MG63 (cell line): ENCODE measurements at regions not wholly inside any gene's neighbourhood (a gene's known extent, or its start where the extent isn't known, plus 50 kb on each side); places are given as distances from the start of the nearest gene placed in this dataset.
"Not testable (repeated sequence)": the region's sequence is repeated elsewhere in the genome, so short reads cannot be mapped to it uniquely, and the experiment has no call there.

Experiments used
- DNase-seq: peaks from one replicate; pipeline ENCODE4 v3.0.0-alpha.2; 2020
- H3K27me3 ChIP-seq: fragments of 250-450 bp; sonication (Bioruptor Pico); 2 replicates; pipeline ENCODE4 v1.5.1; 2020; ENCODE audit warnings: mild to moderate bottlenecking, moderate library complexity
- H3K36me3 ChIP-seq: fragments of 250-450 bp; sonication (Bioruptor Pico); 2 replicates; pipeline ENCODE4 v1.5.1; 2020; ENCODE audit warnings: mild to moderate bottlenecking, moderate library complexity
- H3K4me3 ChIP-seq: fragments of 250-450 bp; sonication (Bioruptor Pico); 2 replicates; pipeline ENCODE4 v1.5.1; 2020; ENCODE audit warnings: mild to moderate bottlenecking, moderate library complexity
- H3K9me3 ChIP-seq: fragments of 250-450 bp; sonication (Bioruptor Pico); 2 replicates; pipeline ENCODE4 v1.5.1; 2020; ENCODE audit warnings: mild to moderate bottlenecking, moderate library complexity

DNA sequence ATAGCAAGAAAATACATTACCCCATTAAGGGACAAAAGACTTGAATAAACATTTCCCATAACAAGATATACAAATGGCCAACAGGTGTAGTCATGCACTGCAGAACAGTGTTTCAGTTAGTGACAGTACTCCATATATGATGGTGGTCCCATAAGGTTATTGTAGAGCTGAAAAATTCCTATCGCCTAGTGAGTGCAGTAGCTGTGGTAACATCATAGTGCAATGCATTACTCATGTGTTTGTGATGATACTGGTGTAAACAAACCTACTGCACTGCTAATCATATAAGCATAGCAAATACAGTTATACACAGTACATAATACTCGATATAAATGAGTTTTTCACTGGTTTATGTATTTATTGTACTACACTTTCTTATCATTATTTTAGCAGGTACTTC lies 168.7 kb downstream of the C12orf75 start:
- Histone ChIP-seq H3K9me3 (peaks cover 3% of the 10 kb centered on the region; the same call in 1 of the 2 replicates), H3K36me3 (no peaks in the 10 kb centered on the region), H3K4me3 (no peak overlapping the region), H3K27me3 (no peaks in the 10 kb centered on the region)
- DNase-seq: no peak

DNA sequence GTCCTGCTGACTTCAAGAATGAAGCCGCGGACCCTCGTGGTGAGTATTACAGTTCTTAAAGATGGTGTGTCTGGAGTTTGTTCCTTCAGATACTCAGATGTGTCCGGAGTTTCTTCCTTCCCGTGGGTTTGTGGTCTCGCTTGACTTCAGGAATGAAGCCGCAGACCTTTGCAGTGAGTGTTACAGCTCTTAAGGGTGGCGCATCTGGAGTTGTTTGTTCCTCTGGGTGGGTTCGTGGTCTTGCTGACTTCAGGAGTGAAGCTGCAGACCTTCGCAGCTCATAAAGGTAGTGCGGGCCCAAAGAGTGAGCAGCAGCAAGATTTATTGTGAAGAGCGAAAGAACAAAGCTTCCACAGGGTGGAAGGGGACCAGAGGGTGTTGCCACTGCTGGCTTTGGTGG lies 170.2 kb downstream of the C12orf75 start:
- not testable (repeated sequence) for H3K36me3 ChIP-seq, H3K27me3 ChIP-seq, DNase-seq, H3K9me3 ChIP-seq, H3K4me3 ChIP-seq

DNA sequence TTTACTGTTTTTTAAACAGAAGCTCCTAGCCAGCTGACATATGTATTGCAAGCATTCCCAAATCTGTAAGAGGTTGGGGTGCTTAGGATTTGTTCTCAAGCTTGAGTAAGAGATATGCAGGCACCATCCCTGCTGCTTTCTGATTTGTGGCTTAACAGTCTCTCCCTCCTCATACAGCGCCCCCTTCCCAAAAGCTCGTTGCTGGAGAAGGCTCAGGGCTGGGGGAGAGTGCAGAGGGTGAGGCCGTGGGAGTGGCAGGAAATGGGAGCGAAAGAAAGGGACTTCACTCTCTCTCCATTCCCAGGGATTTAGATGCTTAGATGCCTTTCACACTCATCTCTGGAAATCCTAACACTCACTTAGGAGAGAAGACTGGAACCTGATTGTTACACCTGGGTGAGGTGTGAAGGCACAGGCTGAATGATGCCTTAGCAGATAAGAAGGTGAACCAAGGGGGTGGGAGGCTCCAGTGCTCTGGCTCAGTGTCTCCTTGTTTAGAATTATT lies 172.0 kb downstream of the C12orf75 start:
- Histone ChIP-seq H3K27me3 (no peaks in the 10 kb centered on the region), H3K36me3 (no peaks in the 10 kb centered on the region), H3K4me3 (no peak overlapping the region), H3K9me3 (peaks cover 3% of the 10 kb centered on the region; the same call in 1 of the 2 replicates)
- DNase-seq: no peak

DNA sequence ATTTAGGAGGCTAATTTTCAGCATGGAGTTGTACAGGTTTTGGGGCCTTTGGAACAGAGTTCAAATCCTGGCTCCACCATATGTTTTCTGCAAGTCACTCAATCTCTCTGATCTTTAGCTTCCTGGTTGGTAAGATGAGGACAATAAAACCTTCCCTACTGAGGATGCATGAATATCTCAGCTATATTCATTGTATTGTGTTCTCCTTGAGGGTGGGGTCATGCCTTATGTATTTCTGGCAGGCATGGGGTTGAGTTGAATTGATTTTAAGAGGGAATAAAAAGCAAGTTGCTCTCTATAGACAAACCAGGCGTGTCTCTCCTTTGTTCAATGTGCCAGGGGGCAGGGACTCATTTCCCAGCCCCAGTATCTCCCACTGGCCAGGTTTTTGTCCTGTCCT lies 173.1 kb downstream of the C12orf75 start:
- no peaks in the 10 kb centered on the region for H3K36me3 ChIP-seq
- H3K9me3 ChIP-seq: no peaks in the 10 kb centered on the region
- no peak for DNase-seq
- no peaks in the 10 kb centered on the region for H3K27me3 ChIP-seq
- H3K4me3 ChIP-seq: no peak overlapping the region

DNA sequence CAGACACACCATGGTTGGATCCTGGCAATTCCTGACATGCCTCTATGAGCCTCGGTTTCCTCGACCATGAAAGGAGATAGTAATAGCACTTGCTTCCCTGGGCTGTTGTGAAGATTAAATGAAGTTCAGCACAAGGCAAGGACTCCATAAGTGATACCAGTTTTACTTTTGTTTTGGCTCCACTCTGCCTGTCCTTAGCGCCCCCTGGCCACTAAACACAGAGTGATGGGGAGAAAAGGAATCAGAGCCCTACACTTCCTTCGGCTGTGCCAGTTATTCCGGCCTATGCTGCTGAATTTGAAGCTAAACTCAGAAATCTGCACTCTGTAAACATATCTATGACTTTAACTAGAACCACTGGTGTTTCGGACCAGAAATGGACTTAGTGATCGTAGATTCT lies 173.8 kb downstream of the C12orf75 start:
- Histone ChIP-seq H3K27me3 (no peaks in the 10 kb centered on the region), H3K4me3 (no peak overlapping the region), H3K9me3 (no peaks in the 10 kb centered on the region), H3K36me3 (no peaks in the 10 kb centered on the region)
- DNase-seq: no peak

DNA sequence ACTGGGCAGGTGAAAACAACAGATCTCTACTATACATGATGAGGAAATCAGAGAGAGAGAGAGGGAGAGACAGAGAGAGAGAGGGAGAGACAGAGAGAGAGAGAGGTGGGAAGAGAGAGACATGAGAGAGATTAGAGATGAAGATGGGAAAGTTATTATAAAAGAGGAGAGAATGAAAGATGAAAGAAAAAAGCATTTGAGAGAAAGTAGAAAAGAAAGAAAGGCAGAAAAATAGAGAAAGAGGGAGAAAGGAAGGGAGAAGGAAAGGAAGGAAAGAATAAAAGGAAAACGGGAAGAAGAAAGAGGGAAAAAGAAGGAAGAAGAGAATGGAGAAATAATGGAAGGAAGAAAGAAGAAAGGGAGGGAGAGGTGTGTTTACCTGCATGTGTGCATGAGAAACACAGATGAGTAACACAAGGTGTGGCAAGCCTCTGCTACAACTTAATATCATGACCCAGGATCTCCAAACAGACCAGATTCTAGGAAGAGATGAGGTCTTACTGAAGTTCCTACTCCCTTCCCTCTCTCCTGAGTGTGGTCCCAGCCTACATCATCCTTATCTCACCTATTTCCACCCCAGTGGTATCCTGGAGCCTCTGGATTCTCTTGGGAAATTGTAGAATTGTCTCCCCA lies 176.3 kb downstream of the C12orf75 start:
- no peak overlapping the region for H3K4me3 ChIP-seq
- H3K27me3 ChIP-seq: no peaks in the 10 kb centered on the region
- DNase-seq: no peak
- H3K9me3 ChIP-seq: no peaks in the 10 kb centered on the region
- no peaks in the 10 kb centered on the region for H3K36me3 ChIP-seq

DNA sequence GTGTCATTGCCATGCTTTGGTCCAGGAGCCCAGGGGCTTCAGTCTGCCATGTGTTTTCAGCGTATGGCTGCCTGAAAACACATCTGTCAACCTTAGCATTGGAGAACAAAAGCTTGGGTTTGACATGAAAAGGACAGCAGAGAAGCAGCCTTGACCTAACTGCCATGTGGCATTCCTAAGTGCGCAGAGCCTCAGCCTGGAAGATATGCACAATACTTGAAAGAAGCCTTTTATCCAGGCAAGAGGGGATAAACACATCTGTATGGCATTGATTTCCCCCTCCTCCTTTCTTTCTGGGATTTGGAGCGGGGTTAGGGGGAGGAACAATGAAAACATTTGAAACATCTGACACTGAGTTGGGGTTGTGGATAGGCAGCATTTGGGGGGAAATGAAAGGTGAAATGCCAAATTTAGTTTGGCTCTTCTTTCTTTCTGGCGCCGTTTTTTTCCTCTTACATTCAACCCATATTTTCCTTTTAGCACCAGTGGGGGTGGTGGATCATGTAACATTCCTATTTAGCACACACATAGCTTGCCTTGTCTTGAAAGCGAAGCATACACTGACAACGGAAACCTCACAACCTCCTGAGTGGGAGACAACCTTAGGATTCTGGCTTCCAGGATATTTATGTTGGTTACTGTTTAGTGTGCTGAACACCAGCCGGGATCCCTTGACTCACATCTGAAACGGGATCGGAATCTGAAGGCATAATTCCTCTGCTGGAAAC lies 177.0 kb downstream of the C12orf75 start:
- H3K4me3 ChIP-seq: no peak overlapping the region
- no peaks in the 10 kb centered on the region for H3K27me3 ChIP-seq
- DNase-seq: no peak
- no peaks in the 10 kb centered on the region for H3K9me3 ChIP-seq
- H3K36me3 ChIP-seq: no peaks in the 10 kb centered on the region

DNA sequence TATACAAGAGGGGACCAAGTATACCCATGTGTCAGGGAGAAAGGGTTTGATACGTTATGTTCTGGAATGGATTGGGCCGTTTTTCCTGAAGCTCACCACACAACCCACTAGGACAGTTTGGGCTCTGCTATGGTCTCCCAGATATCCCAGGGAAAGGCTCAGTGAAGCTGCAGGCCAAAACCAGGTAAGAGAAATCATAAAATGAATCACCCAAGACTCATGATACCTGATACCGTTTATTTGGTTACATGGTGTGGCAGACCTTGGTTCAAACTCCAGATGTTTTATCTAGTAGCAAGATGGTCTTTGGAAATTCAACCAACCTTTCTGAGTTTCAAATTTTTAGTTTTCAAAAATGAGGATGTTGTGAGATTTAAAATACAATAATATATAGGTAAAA lies 177.6 kb downstream of the C12orf75 start:
- DNase-seq: no peak
- Histone ChIP-seq H3K4me3 (no peak overlapping the region), H3K9me3 (no peaks in the 10 kb centered on the region), H3K36me3 (no peaks in the 10 kb centered on the region), H3K27me3 (no peaks in the 10 kb centered on the region)

DNA sequence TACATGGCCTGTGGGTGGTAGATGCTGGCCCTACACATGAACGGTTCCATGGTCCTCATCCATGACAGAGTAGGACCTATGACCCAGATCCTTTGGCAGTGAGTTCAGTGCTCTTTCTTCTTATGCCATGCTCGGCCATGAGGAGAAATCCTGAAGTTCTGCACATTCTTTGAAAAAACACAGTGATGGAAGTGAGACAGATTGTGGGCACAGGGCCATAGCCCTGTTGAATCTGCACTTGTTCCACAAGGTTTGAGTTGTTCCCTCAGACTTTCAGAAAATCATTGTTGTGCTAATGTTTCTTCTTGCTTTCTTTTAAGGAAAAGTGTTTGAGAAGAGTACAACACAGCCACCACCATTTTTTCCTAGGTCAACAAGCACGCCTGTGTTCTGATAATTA lies 180.0 kb downstream of the C12orf75 start:
- Histone ChIP-seq H3K4me3 (no peak overlapping the region), H3K36me3 (no peaks in the 10 kb centered on the region), H3K27me3 (no peaks in the 10 kb centered on the region), H3K9me3 (no peaks in the 10 kb centered on the region)
- DNase-seq: no peak

DNA sequence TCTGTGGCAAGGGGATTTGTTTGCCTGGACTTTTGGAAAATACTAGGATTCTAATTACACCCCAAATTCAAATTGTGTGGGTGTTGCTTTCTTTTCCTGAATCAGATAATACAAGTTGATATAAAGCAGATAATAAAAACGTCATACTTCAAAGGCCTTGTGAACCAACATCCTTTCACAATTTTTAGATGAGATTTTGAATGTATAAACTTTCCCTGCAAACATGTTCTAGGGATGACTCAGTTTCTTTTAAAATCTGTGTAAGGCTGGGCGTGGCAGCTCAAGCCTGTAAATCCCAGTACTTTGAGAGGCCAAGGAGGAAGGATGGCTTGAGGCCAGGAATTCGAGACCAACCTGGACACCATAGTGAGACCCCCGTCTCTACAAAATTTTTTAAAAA lies 182.4 kb downstream of the C12orf75 start:
- not testable (repeated sequence) for H3K27me3 ChIP-seq, H3K36me3 ChIP-seq, H3K9me3 ChIP-seq, DNase-seq, H3K4me3 ChIP-seq

DNA sequence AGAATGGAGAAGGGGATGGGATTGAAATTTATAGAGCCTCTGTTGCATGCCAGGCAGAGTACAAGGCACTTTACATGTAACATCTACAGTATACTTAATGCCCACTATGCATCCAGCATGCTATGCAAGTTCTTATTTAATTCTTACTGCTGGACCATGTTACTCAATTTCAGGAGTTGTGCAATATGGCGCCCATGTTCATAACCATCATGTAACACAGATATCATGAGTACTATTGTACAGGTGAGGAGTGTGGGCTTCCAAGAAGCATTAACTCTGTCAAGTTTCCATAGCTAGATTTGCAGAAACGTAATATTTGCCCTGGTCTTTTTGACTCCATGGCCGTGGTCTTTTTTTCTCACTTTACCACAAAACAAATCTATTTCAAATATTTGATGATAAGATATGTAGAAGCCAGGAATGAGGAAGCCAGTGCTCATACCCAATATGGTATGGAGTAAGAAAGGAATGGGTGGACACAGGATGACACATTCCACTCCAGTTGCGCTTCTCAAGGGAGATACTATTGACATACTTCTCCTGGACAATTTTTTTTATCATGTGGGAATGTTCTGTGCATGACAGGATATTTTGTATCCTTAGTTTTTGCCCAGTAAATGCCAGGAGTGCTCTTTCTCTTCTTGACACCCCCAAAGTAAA lies 191.8 kb downstream of the C12orf75 start:
- DNase-seq: no peak
- Histone ChIP-seq H3K4me3 (no peak overlapping the region), H3K9me3 (no peaks in the 10 kb centered on the region), H3K27me3 (peaks cover 3% of the 10 kb centered on the region; the same call in 1 of the 2 replicates), H3K36me3 (no peaks in the 10 kb centered on the region)

DNA sequence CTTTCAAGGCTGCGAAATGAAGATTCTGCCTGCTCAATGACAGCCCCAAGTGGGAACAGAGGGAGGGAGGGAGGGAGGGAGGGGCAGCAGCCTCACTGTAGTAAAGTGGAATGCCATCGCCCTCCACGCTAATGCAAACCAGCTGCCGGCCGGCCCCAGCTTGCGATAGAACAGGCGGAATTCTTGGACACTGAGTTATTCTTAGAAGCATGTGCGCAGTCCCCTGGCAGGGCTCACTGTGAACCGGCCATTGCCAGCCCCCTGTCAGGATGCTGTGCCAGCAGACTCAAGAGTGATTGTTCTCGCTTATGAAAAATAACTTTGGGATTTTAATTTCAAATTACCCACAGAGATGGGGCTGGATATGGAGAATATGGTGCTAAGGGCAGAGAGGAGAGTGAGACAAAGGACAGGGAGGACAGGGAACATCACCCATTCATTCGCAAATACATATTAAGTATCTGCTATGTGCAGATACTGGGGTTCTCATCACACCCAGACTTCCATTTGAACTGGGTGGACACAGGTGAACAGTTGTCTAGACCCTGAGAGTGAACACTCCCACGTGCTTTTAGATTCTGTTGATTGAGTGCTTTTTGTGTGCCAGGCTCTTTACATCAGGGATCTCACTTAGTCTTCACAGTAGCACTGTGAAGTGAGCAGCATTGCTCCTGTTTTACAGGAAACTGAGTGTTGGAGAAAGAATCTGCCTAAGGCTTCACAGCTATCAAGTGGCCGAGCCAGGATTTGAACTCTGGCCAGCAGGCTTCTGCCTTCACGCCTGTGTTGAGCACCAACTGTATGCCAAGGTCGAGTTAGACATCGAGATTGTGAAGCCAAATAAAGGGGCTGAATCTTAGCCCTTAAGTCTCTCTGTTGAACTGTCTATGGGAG lies 192.9 kb downstream of the C12orf75 start:
- peak; percentile 74 for DNase-seq
- no peaks in the 10 kb centered on the region for H3K36me3 ChIP-seq
- no peak overlapping the region for H3K4me3 ChIP-seq
- peaks cover 3% of the 10 kb centered on the region; the same call in 1 of the 2 replicates for H3K27me3 ChIP-seq
- H3K9me3 ChIP-seq: no peaks in the 10 kb centered on the region

DNA sequence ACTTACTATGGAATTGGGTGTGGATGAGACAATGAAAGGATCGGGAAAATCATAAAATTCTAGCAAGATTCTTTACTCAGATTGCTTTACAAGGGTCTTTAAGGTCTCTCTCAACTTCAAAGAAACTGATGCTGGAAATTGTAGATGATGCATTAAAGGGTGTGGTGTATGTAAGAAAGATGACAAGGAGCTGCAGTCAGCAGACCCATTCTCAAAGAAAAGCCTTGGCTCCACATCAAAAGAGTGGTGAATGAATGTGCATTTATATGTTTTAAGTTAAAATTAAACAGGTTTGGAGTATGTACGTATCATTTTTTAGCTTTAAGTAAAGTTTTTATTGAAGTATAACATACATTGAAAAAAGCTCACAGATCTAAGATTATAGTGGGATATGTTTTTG lies 194.5 kb downstream of the C12orf75 start:
- H3K36me3 ChIP-seq: no peaks in the 10 kb centered on the region
- no peak overlapping the region for H3K4me3 ChIP-seq
- H3K27me3 ChIP-seq: peaks cover 3% of the 10 kb centered on the region; the same call in 1 of the 2 replicates
- no peak for DNase-seq
- no peaks in the 10 kb centered on the region for H3K9me3 ChIP-seq

DNA sequence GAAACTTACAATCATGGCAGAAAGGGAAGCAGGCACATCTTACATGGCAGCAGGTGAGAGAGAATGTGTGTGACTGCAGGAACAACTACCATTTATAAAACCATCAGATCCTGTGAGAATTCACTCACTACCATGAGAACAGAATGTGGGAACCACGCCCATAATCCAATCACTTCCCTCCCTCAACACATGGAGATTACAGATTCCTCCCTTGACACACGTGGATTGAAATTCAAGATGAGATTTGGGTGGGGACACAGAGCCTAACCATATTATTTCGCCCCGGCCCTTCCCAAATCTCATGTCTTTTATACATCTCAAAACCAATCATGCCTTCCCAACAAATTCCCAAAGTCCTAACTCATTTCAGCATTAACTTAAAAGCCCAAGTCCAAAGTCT lies 203.6 kb downstream of the C12orf75 start:
- Histone ChIP-seq H3K36me3 (no peaks in the 10 kb centered on the region), H3K9me3 (no peaks in the 10 kb centered on the region; the same call in 1 of the 2 replicates), H3K27me3 (no peaks in the 10 kb centered on the region), H3K4me3 (no peak overlapping the region)
- DNase-seq: no peak

DNA sequence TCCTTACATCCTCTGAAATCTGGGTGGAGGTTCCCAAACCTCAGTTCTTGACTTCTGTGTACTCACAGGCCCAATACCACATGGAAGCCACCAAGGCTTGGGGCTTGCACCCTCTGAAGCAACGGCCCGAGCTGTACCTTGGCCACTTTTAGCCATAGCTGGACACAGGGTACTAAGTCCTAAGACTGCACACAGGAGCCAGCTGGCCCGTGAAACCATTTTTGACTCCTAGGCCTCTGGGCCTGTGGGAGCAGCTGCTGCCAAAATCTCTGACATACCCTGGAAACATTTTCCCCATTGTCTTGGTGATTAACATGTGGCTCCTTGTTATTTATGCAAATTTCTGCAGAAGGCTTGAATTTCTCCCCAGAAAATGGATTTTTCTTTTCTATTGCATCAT lies 204.5 kb downstream of the C12orf75 start:
- not testable (repeated sequence) for H3K4me3 ChIP-seq, H3K36me3 ChIP-seq, H3K27me3 ChIP-seq, H3K9me3 ChIP-seq, DNase-seq

DNA sequence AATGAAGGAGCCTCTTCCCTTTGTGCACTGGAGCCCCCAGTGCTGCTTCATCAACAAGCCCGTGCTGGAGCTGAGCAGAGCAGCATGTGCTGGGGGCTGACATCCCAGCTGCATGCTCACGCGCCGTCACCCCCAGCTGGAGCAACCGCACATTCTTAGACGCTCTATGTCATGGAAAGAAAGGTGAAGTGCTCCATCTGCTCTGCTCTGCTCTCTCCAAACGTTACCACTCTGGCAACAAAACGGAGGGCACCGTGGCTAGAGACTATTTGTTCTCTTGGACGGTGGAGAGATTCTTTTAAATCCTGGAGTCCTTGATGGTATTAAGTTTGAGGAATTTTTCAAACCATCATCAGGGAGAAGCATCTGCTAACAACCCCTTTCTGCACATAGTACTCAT lies 208.4 kb downstream of the C12orf75 start:
- DNase-seq: no peak
- Histone ChIP-seq H3K27me3 (no peaks in the 10 kb centered on the region), H3K36me3 (no peaks in the 10 kb centered on the region), H3K9me3 (no peaks in the 10 kb centered on the region; the same call in 1 of the 2 replicates), H3K4me3 (no peak overlapping the region)

DNA sequence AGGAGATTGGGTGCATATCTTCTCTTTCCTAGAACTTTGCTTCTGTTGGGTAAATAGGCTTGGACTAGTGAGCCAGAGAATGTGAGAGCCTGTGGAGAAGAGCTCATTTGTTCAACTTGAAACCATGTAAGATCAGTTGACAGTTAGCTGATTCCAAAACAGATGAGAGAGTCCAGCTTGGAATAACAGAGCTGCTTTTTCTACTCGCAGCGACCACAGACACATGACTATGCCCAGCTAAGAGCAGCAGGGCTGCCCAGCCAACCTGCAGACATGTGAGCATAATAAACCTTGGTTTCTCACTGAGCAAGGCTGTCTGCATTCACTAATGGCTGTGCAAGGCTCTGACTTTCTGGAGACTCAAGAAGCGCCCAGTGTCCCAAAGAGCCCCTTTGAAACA lies 209.2 kb downstream of the C12orf75 start:
- Histone ChIP-seq H3K4me3 (no peak overlapping the region), H3K9me3 (no peaks in the 10 kb centered on the region), H3K27me3 (no peaks in the 10 kb centered on the region), H3K36me3 (no peaks in the 10 kb centered on the region)
- DNase-seq: no peak
